Heart left ventricle (tissue), 13 donors: ENCODE measurements at regions not wholly inside any gene's neighbourhood (a gene's known extent, or its start where the extent isn't known, plus 50 kb on each side); places are given as distances from the start of the nearest gene placed in this dataset.

ENCODE experiments used
- CTCF ChIP-seq, 12 donors: fragments of 200-600 bp; sonication (generic) in 4 of 12; IDR thresholded peaks; one replicate each; pipeline versions ENCODE4 v1.5.0 to v1.8.0; 2018 to 2022; ENCODE audit warnings: antibody characterized with exemption in 12 of 12, mild to moderate bottlenecking in 5 of 12
- POLR2A ChIP-seq, 2 donors: fragments of 450-650 bp; IDR thresholded peaks; one replicate each; pipeline ENCODE4 v1.6.1; 2017; ENCODE audit warnings: antibody characterized with exemption in 2 of 2, mild to moderate bottlenecking in 2 of 2, moderate library complexity in 2 of 2
- donor health status: ischemic (EF 13 %, LVEDD 7.1; RV severe dilation, severe dysfunction).
- donor health status: DM: no; HTN: yes; CAD: no.
- donor health status: DM: no; HTN: no; CAD: no.
- donor health status: ischemic (EF 25% LVEDD 6.9; RV normal size, moderate dysfunction).
- donor health status: ischemic (EF 25% LVEDD 5.7; RV mildly dilated, moderate dysfunction).
- donor health status: ischemic (EF 35%, LVEDD 5.7; RV mildly dilated, moderate dysfunction).
- donor health status: nonischemic (EF 11% LVEDD 7.7; RV severe dilation, severe dysfunction).
- donor health status: DM: yes; HTN: yes; CAD: no.
- donor health status: PGD.
- donor health status: ischemic (EF 29% LVEDD 5.4; RV normal size, mild dysfunction).
- donor health status: nonischemic (EF 23%, LVEDD 6.1; RV moderate dilation, normal function).

- TF ChIP-seq CTCF (IDR thresholded peaks at IDR 0.05) (no peak), POLR2A (IDR thresholded peaks at IDR 0.05) (no peak)
Observed at GRCh38 chr4:136850446-136850845, 681.8 kb downstream of the PCDH18 start.
